HEK293 (cell line): ENCODE measurements at regions not wholly inside any gene's neighbourhood (a gene's known extent, or its start where the extent isn't known, plus 50 kb on each side); places are given as distances from the start of the nearest gene placed in this dataset.

Experiments
- CTCF ChIA-PET: fragments of 350-600 bp; formaldehyde crosslinking; extraction: SDS; loops from one replicate; lab custom pipeline; 2021; ENCODE audit warnings: antibody characterized with exemption; lab: Yijun Ruan, JAX
- POLR2A ChIA-PET: fragments of 300-600 bp; formaldehyde crosslinking; extraction: SDS; loops from one replicate; lab custom pipeline; 2020; ENCODE audit warnings: antibody characterized with exemption, inconsistent platforms; lab: Yijun Ruan, JAX
- H3K27ac ChIP-seq: fragments of 200-500 bp; sonication (Bioruptor generic); 2 replicates; pipeline ENCODE4 v1.5.1; 2014; ENCODE audit warnings: low read depth, low read length, control low read depth, inconsistent platforms; ENCODE audit errors: extremely low read depth
- H3K36me3 ChIP-seq, 2 experiments: fragments of 200-500 bp in 1 of 2; sonication (Bioruptor generic) in 1 of 2; 1 replicate in 1 of 2; 2 replicates in 1 of 2; pipeline ENCODE4 v1.5.1; 2014 to 2017; ENCODE audit warnings: inconsistent platforms in 2 of 2, low read length in 2 of 2; ENCODE audit not compliant: control insufficient read depth in 2 of 2, insufficient read depth in 1 of 2
- H3K4me1 ChIP-seq: fragments of 200-500 bp; sonication (Bioruptor generic); 2 replicates; pipeline ENCODE4 v1.5.1; 2014; ENCODE audit warnings: mild to moderate bottlenecking, low read length, inconsistent platforms; ENCODE audit not compliant: control insufficient read depth, insufficient read depth
- H3K4me3 ChIP-seq: 2 replicates; pipeline ENCODE4 v1.5.1; 2011; ENCODE audit warnings: low read depth, mild to moderate bottlenecking, control low read depth, low read length, moderate library complexity
- H3K9me3 ChIP-seq: fragments of 200-500 bp; sonication (Bioruptor generic); 2 replicates; pipeline ENCODE4 v1.5.1; 2014; ENCODE audit warnings: low read depth, low read length, inconsistent platforms; ENCODE audit not compliant: control insufficient read depth, insufficient read depth
- FEZF1 ChIP-seq: fragments of 450-650 bp; formaldehyde crosslinking; IDR thresholded peaks from 2 replicates; pipeline ENCODE4 v1.5.1; 2016; ENCODE audit warnings: missing biosample characterization, missing genetic modification characterization
- GLI2 ChIP-seq: fragments of 450-650 bp; formaldehyde crosslinking; IDR thresholded peaks from 2 replicates; pipeline ENCODE4; 2017; ENCODE audit warnings: missing biosample characterization, missing genetic modification characterization, low read depth, borderline replicate concordance
- KLF1 ChIP-seq: fragments of 450-650 bp; formaldehyde crosslinking; IDR thresholded peaks from 2 replicates; pipeline ENCODE4 v1.5.1; 2016; ENCODE audit warnings: missing biosample characterization, missing genetic modification characterization
- REST ChIP-seq: fragments of 450-650 bp; formaldehyde crosslinking; IDR thresholded peaks from 2 replicates; pipeline ENCODE4 v1.5.1; 2016; ENCODE audit warnings: missing biosample characterization, missing genetic modification characterization
- TCF7L2 ChIP-seq: IDR thresholded peaks from 2 replicates; pipeline ENCODE4 v1.6.1; 2011; ENCODE audit warnings: low read depth, mild to moderate bottlenecking, inconsistent platforms, low read length, moderate library complexity, borderline replicate concordance
- ZIC2 ChIP-seq: fragments of 450-650 bp; formaldehyde crosslinking; IDR thresholded peaks from 2 replicates; pipeline ENCODE4 v1.5.1; 2016; ENCODE audit warnings: missing biosample characterization, missing genetic modification characterization
- ZNF10 ChIP-seq: fragments of 450-650 bp; formaldehyde crosslinking; IDR thresholded peaks from 2 replicates; pipeline ENCODE4 v1.5.1; 2017; ENCODE audit warnings: missing biosample characterization, missing genetic modification characterization
- ZNF132 ChIP-seq: fragments of 450-650 bp; formaldehyde crosslinking; IDR thresholded peaks from 2 replicates; pipeline ENCODE4 v1.5.1; 2017; ENCODE audit warnings: missing biosample characterization, missing genetic modification characterization, borderline replicate concordance
- ZNF223 ChIP-seq: fragments of 450-650 bp; formaldehyde crosslinking; IDR thresholded peaks from 2 replicates; pipeline ENCODE4 v1.5.1; 2016; ENCODE audit warnings: missing biosample characterization, missing genetic modification characterization
- ZNF292 ChIP-seq: fragments of 450-650 bp; formaldehyde crosslinking; IDR thresholded peaks from 2 replicates; pipeline ENCODE4 v1.5.1; 2016; ENCODE audit warnings: low read depth, missing biosample characterization, missing genetic modification characterization, borderline replicate concordance
- ZNF335 ChIP-seq: fragments of 450-650 bp; formaldehyde crosslinking; conservative IDR thresholded peaks from 2 replicates; pipeline ENCODE4 v1.5.1; 2016; ENCODE audit warnings: missing biosample characterization, missing genetic modification characterization
- ZNF426 ChIP-seq: fragments of 450-650 bp; formaldehyde crosslinking; IDR thresholded peaks from 2 replicates; pipeline ENCODE4 v1.5.1; 2017; ENCODE audit warnings: missing biosample characterization, missing genetic modification characterization, mild to moderate bottlenecking, inconsistent platforms, moderate library complexity
- ZNF514 ChIP-seq: fragments of 450-650 bp; formaldehyde crosslinking; IDR thresholded peaks from 2 replicates; pipeline ENCODE4 v1.5.1; 2016; ENCODE audit warnings: missing biosample characterization, missing genetic modification characterization
- ZNF521 ChIP-seq: fragments of 450-650 bp; formaldehyde crosslinking; IDR thresholded peaks from 2 replicates; pipeline ENCODE4 v1.5.1; 2017; ENCODE audit warnings: missing biosample characterization, mild to moderate bottlenecking, missing genetic modification characterization
- ZNF843 ChIP-seq: fragments of 450-650 bp; formaldehyde crosslinking; IDR thresholded peaks from 2 replicates; pipeline ENCODE4 v1.5.1; 2016; ENCODE audit warnings: missing biosample characterization, missing genetic modification characterization
- TF ChIP-seq, protein P1 (sequence below): fragments of 450-650 bp; formaldehyde crosslinking; IDR thresholded peaks from 2 replicates; pipeline ENCODE4 v1.5.1; 2016; ENCODE audit warnings: missing biosample characterization, missing genetic modification characterization
- TF ChIP-seq, protein P2 (sequence below): fragments of 450-650 bp; formaldehyde crosslinking; IDR thresholded peaks from 2 replicates; pipeline ENCODE4 v1.5.1; 2017; ENCODE audit warnings: missing biosample characterization, missing genetic modification characterization

GRCh38 chr5:111856876-111857466, 100.0 kb upstream of the NREP start (continued):
- no peak for TF ChIP-seq ZNF514 (tag by site-specific recombination)
- TF ChIP-seq, protein P1, sequence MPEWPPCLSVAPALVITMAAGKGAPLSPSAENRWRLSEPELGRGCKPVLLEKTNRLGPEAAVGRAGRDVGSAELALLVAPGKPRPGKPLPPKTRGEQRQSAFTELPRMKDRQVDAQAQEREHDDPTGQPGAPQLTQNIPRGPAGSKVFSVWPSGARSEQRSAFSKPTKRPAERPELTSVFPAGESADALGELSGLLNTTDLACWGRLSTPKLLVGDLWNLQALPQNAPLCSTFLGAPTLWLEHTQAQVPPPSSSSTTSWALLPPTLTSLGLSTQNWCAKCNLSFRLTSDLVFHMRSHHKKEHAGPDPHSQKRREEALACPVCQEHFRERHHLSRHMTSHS (tag by site-specific recombination): no peak
- TF ChIP-seq ZNF843: no peak

DNA sequence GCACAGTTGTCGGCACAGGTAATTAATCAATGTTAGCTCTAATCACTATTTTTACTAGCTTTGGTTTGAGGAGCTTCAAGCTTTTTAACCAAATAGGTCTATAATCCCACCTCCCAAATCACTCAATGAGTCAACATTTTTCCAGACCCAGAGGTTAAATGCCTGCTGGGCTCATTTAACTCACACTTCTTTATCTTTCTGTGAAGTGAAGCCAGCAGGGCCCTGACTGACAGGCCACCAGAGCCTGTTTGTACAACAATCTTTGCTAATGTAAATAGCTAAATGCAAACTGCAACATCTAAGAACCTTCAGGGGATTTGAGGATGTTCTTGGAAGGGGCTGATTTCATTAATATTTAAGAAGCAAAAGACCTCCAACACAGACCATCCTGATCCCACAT, 98.4 kb upstream of the NREP start:
- ChIA-PET POLR2A (no interaction called here), CTCF (interaction anchor here (0.5 to 0.9 kb wide), 3 partner anchors 10 to 324 kb away, joined by 3 to 4 read pairs (median 3); no protein-coding TSS in a partner anchor)
- Histone ChIP-seq H3K9me3 (no peaks in the 10 kb centered on the region), H3K4me1 (peaks cover 13% of the 10 kb centered on the region), H3K27ac (no peak overlapping the region), H3K4me3 (no peak overlapping the region), H3K36me3 (no peaks in the 10 kb centered on the region)
- TF ChIP-seq, protein P2, sequence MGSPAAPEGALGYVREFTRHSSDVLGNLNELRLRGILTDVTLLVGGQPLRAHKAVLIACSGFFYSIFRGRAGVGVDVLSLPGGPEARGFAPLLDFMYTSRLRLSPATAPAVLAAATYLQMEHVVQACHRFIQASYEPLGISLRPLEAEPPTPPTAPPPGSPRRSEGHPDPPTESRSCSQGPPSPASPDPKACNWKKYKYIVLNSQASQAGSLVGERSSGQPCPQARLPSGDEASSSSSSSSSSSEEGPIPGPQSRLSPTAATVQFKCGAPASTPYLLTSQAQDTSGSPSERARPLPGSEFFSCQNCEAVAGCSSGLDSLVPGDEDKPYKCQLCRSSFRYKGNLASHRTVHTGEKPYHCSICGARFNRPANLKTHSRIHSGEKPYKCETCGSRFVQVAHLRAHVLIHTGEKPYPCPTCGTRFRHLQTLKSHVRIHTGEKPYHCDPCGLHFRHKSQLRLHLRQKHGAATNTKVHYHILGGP (tag by site-specific recombination): no peak
- TF ChIP-seq KLF1 (tag by site-specific recombination): no peak
- no peak for TF ChIP-seq ZNF521 (tag by site-specific recombination)
- peak; percentile 64; the same call in 1 of the 2 replicates for TF ChIP-seq TCF7L2

DNA sequence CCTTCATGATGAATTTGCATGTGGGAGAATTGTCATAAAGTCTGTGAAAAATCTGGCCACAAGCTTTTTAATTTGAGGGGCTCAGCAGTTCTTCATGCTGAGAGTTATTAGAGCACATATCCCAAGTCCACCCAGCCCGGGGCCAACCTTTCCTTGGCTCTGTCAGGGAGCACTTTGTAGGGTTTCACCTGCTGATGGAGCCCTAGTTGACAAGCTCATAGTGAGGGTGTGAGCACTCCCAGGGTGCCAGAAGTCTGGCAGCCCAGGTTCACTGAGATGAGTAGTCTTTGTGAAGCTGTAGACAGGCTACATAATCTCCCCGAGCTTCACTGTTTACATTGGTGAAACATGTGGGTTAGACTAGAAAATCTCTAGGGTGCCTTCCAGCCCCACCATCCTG, 97.2 kb upstream of the NREP start:
- no peaks in the 10 kb centered on the region for H3K36me3 ChIP-seq
- ChIA-PET CTCF (interaction anchor here (1.0 kb wide), 1 partner anchor 323 kb away, joined by 3 read pairs; no protein-coding TSS in a partner anchor), POLR2A (no interaction called here)
- no peaks in the 10 kb centered on the region for H3K9me3 ChIP-seq
- no peak overlapping the region for H3K4me3 ChIP-seq
- no peak overlapping the region for H3K27ac ChIP-seq
- H3K4me1 ChIP-seq: peaks cover 3% of the 10 kb centered on the region
- no peak for TF ChIP-seq ZNF223 (tag by site-specific recombination)
- TF ChIP-seq ZIC2 (tag by site-specific recombination): peak; percentile 49
- no peak for TF ChIP-seq ZNF132 (tag by site-specific recombination)

- peak; percentile 48; the same call in 1 of the 2 replicates for TF ChIP-seq FEZF1
- no peak for TF ChIP-seq ZNF292
- Histone ChIP-seq H3K27ac (no peak overlapping the region), H3K36me3 (no peaks in the 10 kb centered on the region), H3K4me3 (no peak overlapping the region), H3K4me1 (peaks cover 3% of the 10 kb centered on the region), H3K9me3 (no peaks in the 10 kb centered on the region)
- POLR2A ChIA-PET: no interaction called here
- CTCF ChIA-PET: interaction anchor here (1.0 kb wide), 1 partner anchor 322 kb away, joined by 3 read pairs; no protein-coding TSS in a partner anchor
These were observed 96.8 kb upstream of the NREP start for GRCh38 chr5:111853748-111854147.

DNA sequence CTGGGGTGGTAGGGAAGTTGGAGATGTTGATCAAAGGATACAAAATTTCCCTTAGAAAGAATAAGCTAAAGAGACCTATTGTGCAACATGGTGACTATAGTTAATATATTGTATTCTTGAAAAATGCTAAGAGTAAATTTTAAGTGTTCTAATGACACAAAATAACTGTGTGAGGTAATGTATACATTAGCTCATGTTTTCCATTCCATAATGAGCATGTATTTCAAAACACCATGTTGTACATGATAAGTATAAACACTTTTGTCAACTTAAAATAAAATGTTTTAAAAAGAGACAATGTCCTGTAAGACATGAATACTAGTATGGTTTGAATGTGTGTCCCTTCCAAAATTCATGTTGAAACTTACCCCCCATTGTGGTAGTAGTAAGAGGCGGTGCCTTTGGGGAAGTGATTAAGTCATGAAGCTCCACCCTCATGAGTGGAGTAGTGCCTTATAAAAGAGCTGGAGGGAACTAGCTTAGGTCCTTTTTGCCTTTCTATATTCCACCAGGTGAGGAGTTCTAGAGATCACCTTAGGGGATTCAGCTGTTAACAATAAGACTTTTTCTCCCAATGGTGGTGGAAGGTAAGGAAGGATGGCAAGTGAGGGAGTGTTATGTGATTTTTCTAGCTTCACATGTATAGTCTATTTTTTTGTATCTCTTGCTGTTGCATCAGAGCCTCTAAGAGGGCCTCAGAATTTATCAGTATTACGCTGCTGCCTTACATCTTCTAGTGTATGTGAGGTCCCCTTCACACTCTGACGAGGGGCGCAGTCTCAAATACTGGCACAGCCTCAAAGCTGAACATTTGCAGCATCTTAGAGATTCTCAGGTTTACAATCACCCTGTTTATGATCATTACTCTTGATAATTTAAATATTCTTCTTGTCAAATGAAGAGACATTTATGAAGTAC, 94.9 kb upstream of the NREP start:
- H3K4me1 ChIP-seq: peaks cover 3% of the 10 kb centered on the region
- H3K27ac ChIP-seq: no peak overlapping the region
- no peak overlapping the region for H3K4me3 ChIP-seq
- ChIA-PET POLR2A (no interaction called here), CTCF (no interaction called here)
- no peaks in the 10 kb centered on the region for H3K36me3 ChIP-seq
- H3K9me3 ChIP-seq: no peaks in the 10 kb centered on the region
- TF ChIP-seq ZNF335 (tag by site-specific recombination) (peak; percentile 40; the same call in 1 of the 2 replicates), ZNF10 (tag by site-specific recombination) (no peak), ZNF521 (tag by site-specific recombination) (no peak), GLI2 (tag by site-specific recombination) (no peak), REST (tag by site-specific recombination) (no peak), ZNF426 (tag by site-specific recombination) (no peak)
